ENCODE measurements at regions not wholly inside any gene's neighbourhood (a gene's known extent, or its start where the extent isn't known, plus 50 kb on each side); places are given as distances from the start of the nearest gene placed in this dataset.

GRCh38 chr3:24763393-24763792 lies 268.7 kb upstream of the THRB start:
- no peak for DNase-seq

- no peak for DNase-seq
Observed at GRCh38 chr3:24764236-24764915, 269.7 kb upstream of the THRB start.

- no peak for DNase-seq
Observed at GRCh38 chr3:24765399-24765798, 270.7 kb upstream of the THRB start.

- DNase-seq, result no peak
Observed at GRCh38 chr3:24769918-24770317, 275.3 kb upstream of the THRB start.

- DNase-seq, result peak; percentile 68 to 78
Observed at GRCh38 chr3:24773798-24774197, 279.1 kb upstream of the THRB start.

- no peak for DNase-seq
Observed at GRCh38 chr3:24780991-24781390, 286.3 kb upstream of the THRB start.

GRCh38 chr3:24781454-24781853 lies 286.8 kb upstream of the THRB start:
- no peak for DNase-seq

GRCh38 chr3:24793896-24794295 lies 299.2 kb upstream of the THRB start:
- no peak for DNase-seq

GRCh38 chr3:24802614-24803013 lies 308.0 kb upstream of the THRB start:
- no peak for DNase-seq

GRCh38 chr3:24804095-24804494 lies 309.4 kb upstream of the THRB start:
- DNase-seq, result no peak

- DNase-seq, result peak in 1 of 2 donors; percentile 13
Observed at GRCh38 chr3:24810881-24811280, 316.2 kb upstream of the THRB start.

GRCh38 chr3:24812116-24812515 lies 317.5 kb upstream of the THRB start:
- no peak for DNase-seq

GRCh38 chr3:24818055-24818454 lies 323.4 kb upstream of the THRB start:
- no peak for DNase-seq

GRCh38 chr3:24828011-24828410 lies 333.4 kb upstream of the THRB start:
- no peak for DNase-seq

GRCh38 chr3:24828551-24828950 lies 333.9 kb upstream of the THRB start:
- DNase-seq, result peak; percentile 70 to 82

GRCh38 chr3:24829011-24829581 lies 334.4 kb upstream of the THRB start:
- DNase-seq, result peak; percentile 47 to 50

- peak in 1 of 2 donors; percentile 14 for DNase-seq
Observed at GRCh38 chr3:24829629-24830229, 335.1 kb upstream of the THRB start.

GRCh38 chr3:24830230-24831152 lies 335.8 kb upstream of the THRB start:
- DNase-seq, result peak in 1 of 2 donors; percentile 14

GRCh38 chr3:24831221-24831620 lies 336.6 kb upstream of the THRB start:
- DNase-seq, result no peak

GRCh38 chr3:24832891-24833290 lies 338.2 kb upstream of the THRB start:
- DNase-seq, result no peak

GRCh38 chr3:24834442-24834841 lies 339.8 kb upstream of the THRB start:
- no peak for DNase-seq

GRCh38 chr3:24835510-24835909 lies 340.9 kb upstream of the THRB start:
- no peak for DNase-seq
